ENCODE measurements at regions not wholly inside any gene's neighbourhood (a gene's known extent, or its start where the extent isn't known, plus 50 kb on each side); places are given as distances from the start of the nearest gene placed in this dataset.

DNA sequence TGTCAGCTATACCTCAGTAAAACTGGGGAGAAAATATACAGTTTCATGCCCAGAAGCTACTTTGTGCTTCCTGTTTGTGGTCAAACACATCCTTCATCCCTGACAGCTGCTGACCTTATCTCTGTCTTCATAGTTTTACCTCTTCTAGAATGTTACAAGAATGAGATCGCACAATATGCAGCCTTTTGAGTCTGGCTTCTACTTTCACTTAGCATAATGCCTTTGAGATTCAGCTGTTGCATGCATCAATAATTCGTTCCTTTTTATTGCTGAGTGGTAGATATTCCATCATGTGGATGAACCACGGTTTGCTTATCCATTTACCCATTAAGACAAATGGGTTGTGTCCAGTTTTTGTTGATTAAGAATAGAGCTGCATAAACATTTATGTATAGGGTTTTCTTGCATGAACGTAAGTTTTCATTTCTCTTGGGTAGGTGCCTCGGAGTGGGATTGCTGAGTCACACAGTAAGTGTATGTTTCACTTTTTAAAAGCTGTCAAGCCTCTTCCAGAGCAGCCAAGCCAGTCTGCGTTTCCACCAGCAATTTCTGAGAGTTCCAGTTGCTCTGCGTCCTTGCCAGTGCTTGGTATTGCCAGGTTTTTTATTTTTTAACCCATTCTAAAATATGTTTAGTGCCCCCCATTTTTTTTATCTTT lies 86.6 kb upstream of the PAX1 start (continued):
- TF ChIP-seq YY1 (IDR thresholded peaks at IDR 0.05; ENCODE audit: borderline replicate concordance in 1 of 3, control insufficient read depth in 1 of 3, extremely low read depth in 1 of 3, insufficient read depth in 3 of 3, insufficient read length in 1 of 3, insufficient replicate concordance in 2 of 3, low read depth in 1 of 3, low read length in 2 of 3) (no peak), ZNF316 (IDR thresholded peaks at IDR 0.05) (peak; percentile 71), ZSCAN32 (CRISPR knock-in tag; IDR thresholded peaks at IDR 0.05) (no peak), RCOR1 (IDR thresholded peaks at IDR 0.05; ENCODE audit: borderline replicate concordance in 1 of 2, low read depth in 2 of 2, low read length in 2 of 2) (peak in 1 of 2 experiments; percentile 58; a peak in 1 of 4 replicates), BCOR (IDR thresholded peaks at IDR 0.05) (no peak), ELF1 (tag; IDR thresholded peaks at IDR 0.05) (peak; percentile 49)
- TF ChIP-seq, protein P1, sequence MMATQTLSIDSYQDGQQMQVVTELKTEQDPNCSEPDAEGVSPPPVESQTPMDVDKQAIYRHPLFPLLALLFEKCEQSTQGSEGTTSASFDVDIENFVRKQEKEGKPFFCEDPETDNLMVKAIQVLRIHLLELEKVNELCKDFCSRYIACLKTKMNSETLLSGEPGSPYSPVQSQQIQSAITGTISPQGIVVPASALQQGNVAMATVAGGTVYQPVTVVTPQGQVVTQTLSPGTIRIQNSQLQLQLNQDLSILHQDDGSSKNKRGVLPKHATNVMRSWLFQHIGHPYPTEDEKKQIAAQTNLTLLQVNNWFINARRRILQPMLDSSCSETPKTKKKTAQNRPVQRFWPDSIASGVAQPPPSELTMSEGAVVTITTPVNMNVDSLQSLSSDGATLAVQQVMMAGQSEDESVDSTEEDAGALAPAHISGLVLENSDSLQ (IDR thresholded peaks at IDR 0.05) = peak; percentile 65
- TF ChIP-seq, protein P2, sequence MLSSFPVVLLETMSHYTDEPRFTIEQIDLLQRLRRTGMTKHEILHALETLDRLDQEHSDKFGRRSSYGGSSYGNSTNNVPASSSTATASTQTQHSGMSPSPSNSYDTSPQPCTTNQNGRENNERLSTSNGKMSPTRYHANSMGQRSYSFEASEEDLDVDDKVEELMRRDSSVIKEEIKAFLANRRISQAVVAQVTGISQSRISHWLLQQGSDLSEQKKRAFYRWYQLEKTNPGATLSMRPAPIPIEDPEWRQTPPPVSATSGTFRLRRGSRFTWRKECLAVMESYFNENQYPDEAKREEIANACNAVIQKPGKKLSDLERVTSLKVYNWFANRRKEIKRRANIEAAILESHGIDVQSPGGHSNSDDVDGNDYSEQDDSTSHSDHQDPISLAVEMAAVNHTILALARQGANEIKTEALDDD (IDR thresholded peaks at IDR 0.05) = no peak
- TF ChIP-seq, protein P3, sequence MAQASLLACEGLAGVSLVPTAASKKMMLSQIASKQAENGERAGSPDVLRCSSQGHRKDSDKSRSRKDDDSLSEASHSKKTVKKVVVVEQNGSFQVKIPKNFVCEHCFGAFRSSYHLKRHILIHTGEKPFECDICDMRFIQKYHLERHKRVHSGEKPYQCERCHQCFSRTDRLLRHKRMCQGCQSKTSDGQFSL (CRISPR knock-in tag; IDR thresholded peaks at IDR 0.05) = no peak
- TF ChIP-seq, protein P3 (tag; IDR thresholded peaks at IDR 0.05) = no peak
- TF ChIP-seq, protein P4, sequence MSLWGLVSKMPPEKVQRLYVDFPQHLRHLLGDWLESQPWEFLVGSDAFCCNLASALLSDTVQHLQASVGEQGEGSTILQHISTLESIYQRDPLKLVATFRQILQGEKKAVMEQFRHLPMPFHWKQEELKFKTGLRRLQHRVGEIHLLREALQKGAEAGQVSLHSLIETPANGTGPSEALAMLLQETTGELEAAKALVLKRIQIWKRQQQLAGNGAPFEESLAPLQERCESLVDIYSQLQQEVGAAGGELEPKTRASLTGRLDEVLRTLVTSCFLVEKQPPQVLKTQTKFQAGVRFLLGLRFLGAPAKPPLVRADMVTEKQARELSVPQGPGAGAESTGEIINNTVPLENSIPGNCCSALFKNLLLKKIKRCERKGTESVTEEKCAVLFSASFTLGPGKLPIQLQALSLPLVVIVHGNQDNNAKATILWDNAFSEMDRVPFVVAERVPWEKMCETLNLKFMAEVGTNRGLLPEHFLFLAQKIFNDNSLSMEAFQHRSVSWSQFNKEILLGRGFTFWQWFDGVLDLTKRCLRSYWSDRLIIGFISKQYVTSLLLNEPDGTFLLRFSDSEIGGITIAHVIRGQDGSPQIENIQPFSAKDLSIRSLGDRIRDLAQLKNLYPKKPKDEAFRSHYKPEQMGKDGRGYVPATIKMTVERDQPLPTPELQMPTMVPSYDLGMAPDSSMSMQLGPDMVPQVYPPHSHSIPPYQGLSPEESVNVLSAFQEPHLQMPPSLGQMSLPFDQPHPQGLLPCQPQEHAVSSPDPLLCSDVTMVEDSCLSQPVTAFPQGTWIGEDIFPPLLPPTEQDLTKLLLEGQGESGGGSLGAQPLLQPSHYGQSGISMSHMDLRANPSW (CRISPR knock-in tag; IDR thresholded peaks at IDR 0.05) = no peak

All from K562 (cell line).